ENCODE measurements at regions not wholly inside any gene's neighbourhood (a gene's known extent, or its start where the extent isn't known, plus 50 kb on each side); places are given as distances from the start of the nearest gene placed in this dataset.

DNA sequence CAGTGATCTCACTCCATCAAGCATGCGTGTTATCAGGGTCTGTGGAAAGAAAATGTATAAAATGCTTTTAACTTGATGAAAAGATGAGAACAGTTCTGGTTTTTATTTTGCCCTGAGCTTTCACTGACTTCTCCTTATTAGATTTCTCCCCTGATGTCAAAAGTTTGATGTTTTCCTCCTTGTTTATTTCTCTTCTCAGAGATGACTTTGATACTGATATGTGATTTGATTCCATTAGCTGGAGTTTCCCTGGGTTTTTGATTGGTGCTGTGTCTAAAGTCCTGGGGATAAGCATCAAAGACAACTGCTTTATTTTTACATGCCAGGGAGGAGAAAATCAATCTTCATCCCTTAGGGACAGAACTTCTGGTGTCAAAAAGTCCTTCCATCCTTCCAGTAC, 510.0 kb downstream of the KCTD16 start:
- POLR2A ChIA-PET = no interaction called here
- Histone ChIP-seq H3K36me3 (replicated peaks in 1 of 2; ENCODE audit: control insufficient read depth in 1 of 2, insufficient read depth in 2 of 2, low read length in 2 of 2) (no peaks in the 10 kb centered on the region), H3K27ac (ENCODE audit: extremely low read length, insufficient read depth, low read length) (no peak overlapping the region), H3K4me1 (ENCODE audit: insufficient read depth, low read length) (no peaks in the 10 kb centered on the region), H3K79me2 (ENCODE audit: insufficient read depth, low read length) (no peaks in the 10 kb centered on the region), H2AFZ (ENCODE audit: low read length) (no peak overlapping the region), H3K9ac (ENCODE audit: insufficient read depth, low read depth, low read length) (no peak overlapping the region), H3K9me3 (ENCODE audit: low read length) (peaks cover 11% of the 10 kb centered on the region; the same call in 1 of the 2 replicates), H3K4me2 (ENCODE audit: low read depth, low read length) (no peak overlapping the region), H3K4me3 (replicated peaks in 1 of 3; ENCODE audit: insufficient read depth in 1 of 3, low read depth in 2 of 3, low read length in 3 of 3) (no peak overlapping the region), H4K20me1 (ENCODE audit: insufficient read depth, low read length) (no peaks in the 10 kb centered on the region), H3K27me3 (ENCODE audit: control insufficient read depth in 1 of 2, insufficient read depth in 2 of 2, low read length in 2 of 2) (no peaks in the 10 kb centered on the region)
- WGBS (ENCODE audit: low lambda C conversion rate) = 0% methylated on average over 1 of the region's 1 CpG
- in situ Hi-C loops (cut with HindIII; ENCODE audit: extremely low pct_ligation_motif_present, low pct_unique_long_range_greater_than_20kb) (no loop called here), intact Hi-C loops (cut with micrococcal nuclease; ENCODE audit: unreplicated experiment) (no loop called here)
- DNase-seq (ENCODE audit: low spot score) (no peak), FAIRE-seq (no peak), ATAC-seq (no peak)
- CTCF ChIA-PET (ENCODE audit: low intra/inter-chr PET ratio, low total read pairs) = no interaction called here
- BruUV-seq (replicated peaks) = no TSS peak
- TF ChIP-seq SRF (IDR thresholded peaks at IDR 0.05; ENCODE audit: low read depth, low read length) = no peak
- TF ChIP-seq ZNF235 (CRISPR knock-in tag; IDR thresholded peaks at IDR 0.05; ENCODE audit: borderline replicate concordance) = no peak
- TF ChIP-seq GTF2F1 (IDR thresholded peaks at IDR 0.05; ENCODE audit: low read length) = no peak
- TF ChIP-seq ZNF337 (CRISPR knock-in tag; IDR thresholded peaks at IDR 0.05; ENCODE audit: borderline replicate concordance, low read depth) = no peak
- no peak for TF ChIP-seq THAP8 (CRISPR knock-in tag; IDR thresholded peaks at IDR 0.05; ENCODE audit: borderline replicate concordance)
- TF ChIP-seq ZNF441 (CRISPR knock-in tag; IDR thresholded peaks at IDR 0.05; ENCODE audit: borderline replicate concordance) = no peak
- TF ChIP-seq GATAD2A (CRISPR knock-in tag; IDR thresholded peaks at IDR 0.05) = no peak
- no peak for TF ChIP-seq CREB1 (IDR thresholded peaks at IDR 0.05)
- no peak for TF ChIP-seq CREB1 (CRISPR knock-in tag; IDR thresholded peaks at IDR 0.05)
- no peak for TF ChIP-seq ZNF749 (CRISPR knock-in tag; IDR thresholded peaks at IDR 0.05; ENCODE audit: borderline replicate concordance)
- no peak for TF ChIP-seq CAMTA2 (CRISPR knock-in tag; IDR thresholded peaks at IDR 0.05; ENCODE audit: borderline replicate concordance)

DNA sequence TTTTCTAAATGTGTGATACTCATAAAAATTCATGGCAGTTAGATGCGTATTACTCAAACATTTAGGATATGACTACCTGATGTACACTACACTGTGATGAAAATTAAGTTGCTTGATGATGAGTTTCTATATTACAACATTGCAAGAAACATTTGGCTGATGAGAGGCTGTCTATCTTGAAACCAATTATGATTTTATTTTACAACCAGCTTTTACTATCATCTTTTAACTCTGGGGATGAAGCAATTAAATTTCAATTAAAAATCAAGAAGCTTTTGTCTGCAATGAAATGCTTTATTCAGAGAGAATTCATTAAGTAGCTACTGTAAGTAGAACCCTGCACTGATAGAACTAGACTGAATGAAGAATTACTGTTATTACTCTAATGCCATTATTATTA, 500.4 kb downstream of the KCTD16 start:
- no peak for ATAC-seq
- H3K9me3 ChIP-seq (ENCODE audit: low read length) = no peaks in the 10 kb centered on the region

More for the DNA sequence above, 500.4 kb downstream of the KCTD16 start:
- intact Hi-C loops (cut with micrococcal nuclease; ENCODE audit: unreplicated experiment) (no loop called here), in situ Hi-C loops (cut with HindIII; ENCODE audit: extremely low pct_ligation_motif_present, low pct_unique_long_range_greater_than_20kb) (no loop called here)
- Histone ChIP-seq H3K79me2 (ENCODE audit: insufficient read depth, low read length) (no peaks in the 10 kb centered on the region), H4K20me1 (ENCODE audit: insufficient read depth, low read length) (no peaks in the 10 kb centered on the region), H3K9ac (ENCODE audit: insufficient read depth, low read depth, low read length) (no peak overlapping the region), H3K4me3 (replicated peaks in 1 of 3; ENCODE audit: insufficient read depth in 1 of 3, low read depth in 2 of 3, low read length in 3 of 3) (no peak overlapping the region), H3K4me2 (ENCODE audit: low read depth, low read length) (no peak overlapping the region), H2AFZ (ENCODE audit: low read length) (no peak overlapping the region), H3K36me3 (replicated peaks in 1 of 2; ENCODE audit: control insufficient read depth in 1 of 2, insufficient read depth in 2 of 2, low read length in 2 of 2) (no peaks in the 10 kb centered on the region), H3K27me3 (ENCODE audit: control insufficient read depth in 1 of 2, insufficient read depth in 2 of 2, low read length in 2 of 2) (no peaks in the 10 kb centered on the region), H3K4me1 (ENCODE audit: insufficient read depth, low read length) (no peaks in the 10 kb centered on the region), H3K27ac (ENCODE audit: extremely low read length, insufficient read depth, low read length) (no peak overlapping the region)
- FAIRE-seq (no peak), DNase-seq (ENCODE audit: low spot score) (no peak)
- BruUV-seq (replicated peaks) = no TSS peak
- no peak for TF ChIP-seq KAT2B (IDR thresholded peaks at IDR 0.05; ENCODE audit: borderline replicate concordance, low read depth, low read length)
- no peak for TF ChIP-seq ZNF121 (CRISPR knock-in tag; IDR thresholded peaks at IDR 0.05)
- no peak for TF ChIP-seq SP4 (CRISPR knock-in tag; IDR thresholded peaks at IDR 0.05)
- no peak for TF ChIP-seq STAG1 (CRISPR knock-in tag; IDR thresholded peaks at IDR 0.05)
- TF ChIP-seq ZNF263 (CRISPR knock-in tag; IDR thresholded peaks at IDR 0.05) = no peak
- TF ChIP-seq, protein P1, sequence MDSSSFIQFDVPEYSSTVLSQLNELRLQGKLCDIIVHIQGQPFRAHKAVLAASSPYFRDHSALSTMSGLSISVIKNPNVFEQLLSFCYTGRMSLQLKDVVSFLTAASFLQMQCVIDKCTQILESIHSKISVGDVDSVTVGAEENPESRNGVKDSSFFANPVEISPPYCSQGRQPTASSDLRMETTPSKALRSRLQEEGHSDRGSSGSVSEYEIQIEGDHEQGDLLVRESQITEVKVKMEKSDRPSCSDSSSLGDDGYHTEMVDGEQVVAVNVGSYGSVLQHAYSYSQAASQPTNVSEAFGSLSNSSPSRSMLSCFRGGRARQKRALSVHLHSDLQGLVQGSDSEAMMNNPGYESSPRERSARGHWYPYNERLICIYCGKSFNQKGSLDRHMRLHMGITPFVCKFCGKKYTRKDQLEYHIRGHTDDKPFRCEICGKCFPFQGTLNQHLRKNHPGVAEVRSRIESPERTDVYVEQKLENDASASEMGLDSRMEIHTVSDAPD (CRISPR knock-in tag; IDR thresholded peaks at IDR 0.05) = no peak
- TF ChIP-seq RBFOX2 (IDR thresholded peaks at IDR 0.05; ENCODE audit: low read depth, low read length) = no peak
- WGBS (ENCODE audit: low lambda C conversion rate) = 0% methylated on average over 1 of the region's 1 CpG
- ChIA-PET POLR2A (no interaction called here), CTCF (ENCODE audit: low intra/inter-chr PET ratio, low total read pairs) (no interaction called here)

Measured in HepG2 (cell line).